ENCODE measurements at regions not wholly inside any gene's neighbourhood (a gene's known extent, or its start where the extent isn't known, plus 50 kb on each side); places are given as distances from the start of the nearest gene placed in this dataset.
"Not testable (repeated sequence)": the region's sequence is repeated elsewhere in the genome, so short reads cannot be mapped to it uniquely, and the experiment has no call there.

- H3K4me2 ChIP-seq (ENCODE audit: insufficient read depth, low read length); H3K9ac ChIP-seq (ENCODE audit: insufficient read depth in 1 of 2, low read depth in 2 of 2, low read length in 2 of 2); H3K4me3 ChIP-seq; H3K9me3 ChIP-seq (replicated peaks; ENCODE audit: control insufficient read depth, insufficient read depth, low read depth, low read length); H3K27me3 ChIP-seq (ENCODE audit: control insufficient read depth in 2 of 2, insufficient read depth in 2 of 2, low read length in 2 of 2); intact Hi-C loops (cut with micrococcal nuclease); ATAC-seq; DNase-seq (ENCODE audit: extremely low read depth in 1 of 4, low spot score in 3 of 4); H3K36me3 ChIP-seq (ENCODE audit: control insufficient read depth, insufficient read depth, low read length); H2AFZ ChIP-seq (ENCODE audit: low read depth, low read length); H3K27ac ChIP-seq (ENCODE audit: extremely low read depth, low read depth, low read length); H3K9me1 ChIP-seq (ENCODE audit: control insufficient read depth, insufficient read depth, low read length); in situ Hi-C loops (cut with MboI); CTCF ChIA-PET (ENCODE audit: low intra/inter-chr PET ratio); H3K79me2 ChIP-seq (ENCODE audit: control insufficient read depth, insufficient read depth, low read length); H3K4me1 ChIP-seq (replicated peaks in 1 of 2; ENCODE audit: control insufficient read depth in 2 of 2, insufficient read depth in 2 of 2, low read length in 2 of 2); H4K20me1 ChIP-seq (replicated peaks; ENCODE audit: control insufficient read depth, insufficient read depth, low read length); BruUV-seq (replicated peaks); FAIRE-seq; POLR2A ChIA-PET; TF ChIP-seq CEBPG (CRISPR knock-in tag; IDR thresholded peaks at IDR 0.05): not testable (repeated sequence)
- 0% methylated on average over 1 of the region's 1 CpG for whole genome bisulfite sequencing (ENCODE audit: insufficient coverage, low coverage, missing lambda C conversion rate)
- 0 out of 2 replicates have a peak, but pooled peaks have one; percentile 16 for TF ChIP-seq CEBPB (tag; IDR thresholded peaks at IDR 0.05)
- TF ChIP-seq CEBPG (tag; conservative IDR thresholded peaks at IDR 0.05 in 1 of 2, IDR thresholded peaks at IDR 0.05 in 1 of 2) = peak in 1 of 2 experiments; percentile 60; a peak in 2 of 4 replicates
Measured at GRCh38 chr22:11351181-11351580, 4176.8 kb upstream of the OR11H1 start.

DNA sequence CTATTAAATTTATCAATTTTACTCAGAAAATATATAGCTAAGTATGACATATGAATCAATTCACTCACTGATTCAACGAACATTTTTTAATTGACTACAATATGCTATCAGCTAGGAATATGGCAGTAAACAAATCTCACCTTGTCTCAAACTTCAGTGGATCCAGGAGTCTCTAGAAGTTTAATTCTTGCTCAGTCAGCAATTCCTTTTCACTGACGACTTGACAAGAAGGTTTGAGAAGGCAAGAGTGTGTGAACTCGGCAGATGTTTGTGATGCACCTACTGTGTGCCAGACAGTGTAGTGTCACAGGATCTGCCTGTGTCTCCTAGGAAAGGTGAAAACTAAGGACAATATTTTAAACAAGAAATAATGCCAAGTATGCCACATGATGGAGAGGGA lies 4175.7 kb upstream of the OR11H1 start:
- FAIRE-seq; H3K4me1 ChIP-seq (replicated peaks in 1 of 2; ENCODE audit: control insufficient read depth in 2 of 2, insufficient read depth in 2 of 2, low read length in 2 of 2); BruUV-seq (replicated peaks); in situ Hi-C loops (cut with MboI); intact Hi-C loops (cut with micrococcal nuclease); H3K79me2 ChIP-seq (ENCODE audit: control insufficient read depth, insufficient read depth, low read length); H3K9me1 ChIP-seq (ENCODE audit: control insufficient read depth, insufficient read depth, low read length); H2AFZ ChIP-seq (ENCODE audit: low read depth, low read length); H3K4me2 ChIP-seq (ENCODE audit: insufficient read depth, low read length); H3K36me3 ChIP-seq (ENCODE audit: control insufficient read depth, insufficient read depth, low read length); CTCF ChIA-PET (ENCODE audit: low intra/inter-chr PET ratio); H3K27me3 ChIP-seq (ENCODE audit: control insufficient read depth in 2 of 2, insufficient read depth in 2 of 2, low read length in 2 of 2); H3K9ac ChIP-seq (ENCODE audit: insufficient read depth in 1 of 2, low read depth in 2 of 2, low read length in 2 of 2); ATAC-seq; H4K20me1 ChIP-seq (replicated peaks; ENCODE audit: control insufficient read depth, insufficient read depth, low read length); DNase-seq (ENCODE audit: extremely low read depth in 1 of 4, low spot score in 3 of 4); H3K27ac ChIP-seq (ENCODE audit: extremely low read depth, low read depth, low read length); POLR2A ChIA-PET; H3K9me3 ChIP-seq (replicated peaks; ENCODE audit: control insufficient read depth, insufficient read depth, low read depth, low read length); H3K4me3 ChIP-seq: not testable (repeated sequence)
- 4% methylated on average over 2 of the region's 3 CpGs for WGBS (ENCODE audit: insufficient coverage, low coverage, missing lambda C conversion rate)
